Neuronal stem cell (in vitro differentiated cells): ENCODE measurements at regions not wholly inside any gene's neighbourhood (a gene's known extent, or its start where the extent isn't known, plus 50 kb on each side); places are given as distances from the start of the nearest gene placed in this dataset.

Experiments used
- DNase-seq: peaks from one replicate; pipeline ENCODE4 v3.0.0-alpha.2; 2013; ENCODE audit warnings: low spot score
- H2AFZ ChIP-seq: one replicate; pipeline ENCODE4 v1.6.1; 2013; ENCODE audit warnings: mild to moderate bottlenecking, low read length, inconsistent platforms
- H2AK5ac ChIP-seq: 2 replicates; pipeline ENCODE4 v1.6.1; 2013; ENCODE audit warnings: low read depth, mild to moderate bottlenecking, inconsistent platforms, low read length, moderate library complexity, mixed read lengths
- H2BK120ac ChIP-seq: 2 replicates; pipeline ENCODE4 v1.6.1; 2013; ENCODE audit warnings: low read depth, mild to moderate bottlenecking, inconsistent platforms, low read length, moderate library complexity, mixed read lengths
- H2BK12ac ChIP-seq: one replicate; pipeline ENCODE4 v1.6.1; 2013; ENCODE audit warnings: low read length, inconsistent platforms
- H2BK15ac ChIP-seq: 2 replicates; pipeline ENCODE4 v1.6.1; 2013; ENCODE audit warnings: mild to moderate bottlenecking, low read length, inconsistent platforms, mixed read lengths
- H2BK5ac ChIP-seq: one replicate; pipeline ENCODE4 v1.6.1; 2013; ENCODE audit warnings: inconsistent platforms, mild to moderate bottlenecking, low read length, moderate library complexity
- H3K14ac ChIP-seq: one replicate; pipeline ENCODE4 v1.6.1; 2013; ENCODE audit warnings: low read length, inconsistent platforms
- H3K18ac ChIP-seq: 2 replicates; pipeline ENCODE4 v1.6.1; 2013; ENCODE audit warnings: low read length, inconsistent platforms
- H3K23ac ChIP-seq: 2 replicates; pipeline ENCODE4 v1.6.1; 2013; ENCODE audit warnings: low read depth, mild to moderate bottlenecking, mixed read lengths, low read length, inconsistent platforms; ENCODE audit not compliant: poor library complexity
- H3K27ac ChIP-seq: replicated peaks from 3 replicates; pipeline ENCODE4 v1.5.1; 2013; ENCODE audit warnings: low read length, inconsistent platforms
- H3K27me3 ChIP-seq, 3 experiments: 2 replicates each; pipeline ENCODE4 v1.6.1; 2013; ENCODE audit warnings: low read length in 3 of 3, mild to moderate bottlenecking in 2 of 3, inconsistent platforms in 1 of 3, low read depth in 1 of 3, mixed read lengths in 1 of 3, moderate library complexity in 1 of 3; ENCODE audit not compliant: control insufficient read depth in 3 of 3, insufficient read depth in 3 of 3
- H3K36me3 ChIP-seq, 2 donors: replicated peaks in 1 of 2; 2 replicates each; pipeline ENCODE4 v1.6.1; 2013; ENCODE audit warnings: low read length in 2 of 2; ENCODE audit not compliant: control insufficient read depth in 2 of 2, insufficient read depth in 2 of 2
- H3K4ac ChIP-seq: 2 replicates; pipeline ENCODE4 v1.6.1; 2013; ENCODE audit warnings: inconsistent platforms, mild to moderate bottlenecking, low read length, moderate library complexity
- H3K4me1 ChIP-seq, 2 donors: 1 replicate in 1 of 2; 2 replicates in 1 of 2; pipeline ENCODE4 v1.6.1; 2013; ENCODE audit warnings: low read length in 2 of 2, low read depth in 1 of 2; ENCODE audit not compliant: control insufficient read depth in 2 of 2, insufficient read depth in 1 of 2
- H3K4me2 ChIP-seq: one replicate; pipeline ENCODE4 v1.6.1; 2013; ENCODE audit warnings: mild to moderate bottlenecking, low read length, inconsistent platforms; ENCODE audit not compliant: insufficient read depth, poor library complexity, severe bottlenecking
- H3K4me3 ChIP-seq, 2 donors: 2 replicates each; pipeline ENCODE4 v1.5.1; 2013; ENCODE audit warnings: low read length in 2 of 2, mild to moderate bottlenecking in 2 of 2, inconsistent platforms in 1 of 2, moderate library complexity in 1 of 2
- H3K79me1 ChIP-seq: one replicate; pipeline ENCODE4 v1.6.1; 2013; ENCODE audit warnings: low read depth, mild to moderate bottlenecking, inconsistent platforms, low read length, moderate library complexity
- H3K9ac ChIP-seq: one replicate; pipeline ENCODE4 v1.6.1; 2013; ENCODE audit warnings: mild to moderate bottlenecking, low read depth, low read length, inconsistent platforms; ENCODE audit not compliant: poor library complexity
- H3K9me3 ChIP-seq, 2 donors: replicated peaks in 1 of 2; 2 replicates each; pipeline versions ENCODE3 to v1.6.1; 2013; ENCODE audit warnings: low read length in 2 of 2, mild to moderate bottlenecking in 2 of 2, inconsistent platforms in 1 of 2, low read depth in 1 of 2, mixed read lengths in 1 of 2, moderate library complexity in 1 of 2; ENCODE audit not compliant: control insufficient read depth in 2 of 2, insufficient read depth in 1 of 2
- H4K8ac ChIP-seq: one replicate; pipeline ENCODE4 v1.6.1; 2013; ENCODE audit warnings: low read depth, mild to moderate bottlenecking, inconsistent platforms, low read length, moderate library complexity
- H4K91ac ChIP-seq: one replicate; pipeline ENCODE4 v1.6.1; 2013; ENCODE audit warnings: low read length, low read depth, mild to moderate bottlenecking, inconsistent platforms; ENCODE audit not compliant: poor library complexity
- whole genome bisulfite sequencing, 2 donors: extraction: QIAGEN DNeasy Blood & Tissue Kit; methylation state at CpG; one replicate each; pipeline ENCODE4 v1.1.7; 2013; ENCODE audit warnings: missing lambda C conversion rate in 2 of 2, mixed read lengths in 1 of 2; ENCODE audit not compliant: insufficient read length in 2 of 2, insufficient replicate concordance in 1 of 2; ENCODE audit errors: extremely low coverage in 2 of 2; 5-methylcytosine and 5-hydroxymethylcytosine counted together

GRCh38 chr11:119491753-119492510 is 69.0 kb upstream of the THY1 start:
- no peak overlapping the region for H3K4ac ChIP-seq
- H4K91ac ChIP-seq, result no peak overlapping the region
- H3K27ac ChIP-seq, result no peak overlapping the region
- no peaks in the 10 kb centered on the region for H3K4me1 ChIP-seq
- H2BK15ac ChIP-seq, result no peak overlapping the region
- no CpG with 5 or more reads among the region's 17 CpGs for WGBS, 2 donors
- no peak overlapping the region for H4K8ac ChIP-seq
- H3K23ac ChIP-seq, result no peak overlapping the region
- H3K36me3 ChIP-seq, result no peaks in the 10 kb centered on the region
- no peaks in the 10 kb centered on the region for H3K79me1 ChIP-seq
- H2AK5ac ChIP-seq, result no peak overlapping the region
- H3K27me3 ChIP-seq, result peaks cover 0 to 29% (median 0%) of the 10 kb centered on the region in 3 experiments
- no peak for DNase-seq
- no peak overlapping the region for H3K4me3 ChIP-seq
- H2BK5ac ChIP-seq, result no peak overlapping the region
- no peak overlapping the region for H3K4me2 ChIP-seq
- H2AFZ ChIP-seq, result no peak overlapping the region
- H2BK12ac ChIP-seq, result no peak overlapping the region
- no peak overlapping the region for H2BK120ac ChIP-seq
- no peak overlapping the region for H3K18ac ChIP-seq
- no peak overlapping the region for H3K9ac ChIP-seq
- no peaks in the 10 kb centered on the region for H3K9me3 ChIP-seq
- no peak overlapping the region for H3K14ac ChIP-seq

GRCh38 chr11:119490253-119491006 is 67.5 kb upstream of the THY1 start:
- Histone ChIP-seq H3K9ac (no peak overlapping the region), H3K4me1 (no peaks in the 10 kb centered on the region), H3K4me2 (no peak overlapping the region), H2BK120ac (no peak overlapping the region), H4K91ac (no peak overlapping the region), H3K4ac (no peak overlapping the region), H3K79me1 (no peaks in the 10 kb centered on the region), H3K27ac (no peak overlapping the region), H3K23ac (peak overlapping the region; percentile 28), H3K4me3 (no peak overlapping the region), H2BK15ac (no peak overlapping the region), H2BK5ac (no peak overlapping the region), H3K14ac (no peak overlapping the region), H2BK12ac (no peak overlapping the region), H3K27me3 (peaks cover 0 to 24% (median 0%) of the 10 kb centered on the region in 3 experiments), H2AFZ (no peak overlapping the region), H2AK5ac (no peak overlapping the region), H3K36me3 (no peaks in the 10 kb centered on the region), H3K18ac (no peak overlapping the region), H3K9me3 (no peaks in the 10 kb centered on the region), H4K8ac (no peak overlapping the region)
- DNase-seq, result no peak
- WGBS, 2 donors, result no CpG with 5 or more reads among the region's 24 CpGs

GRCh38 chr11:119489087-119489486 is 66.1 kb upstream of the THY1 start:
- no peak overlapping the region for H4K8ac ChIP-seq
- no peak overlapping the region for H3K9ac ChIP-seq
- H3K4me3 ChIP-seq, result peak overlapping the region in 1 of 2 donors; percentile 16
- H3K14ac ChIP-seq, result no peak overlapping the region
- H3K27me3 ChIP-seq, result peaks cover 0 to 13% (median 0%) of the 10 kb centered on the region in 3 experiments
- no peak overlapping the region for H2BK120ac ChIP-seq
- H3K36me3 ChIP-seq, result no peaks in the 10 kb centered on the region
- H4K91ac ChIP-seq, result no peak overlapping the region
- no peak for DNase-seq
- no peak overlapping the region for H3K27ac ChIP-seq
- WGBS, 2 donors, result no CpG with 5 or more reads among the region's 3 CpGs
- H2BK12ac ChIP-seq, result no peak overlapping the region
- peaks cover 0 to 2% of the 10 kb centered on the region in 2 donors for H3K4me1 ChIP-seq
- H3K23ac ChIP-seq, result no peak overlapping the region
- no peaks in the 10 kb centered on the region for H3K9me3 ChIP-seq
- no peak overlapping the region for H2AK5ac ChIP-seq
- H3K4me2 ChIP-seq, result no peak overlapping the region
- no peak overlapping the region for H3K18ac ChIP-seq
- H2BK5ac ChIP-seq, result peak overlapping the region; percentile 62
- no peaks in the 10 kb centered on the region for H3K79me1 ChIP-seq
- no peak overlapping the region for H2AFZ ChIP-seq
- H2BK15ac ChIP-seq, result no peak overlapping the region
- no peak overlapping the region for H3K4ac ChIP-seq
